Activated T-cell treated with anti-CD3 and anti-CD28 coated beads, Interleukin-2, amount 50 U/mL, for 72 hours (primary cell): ENCODE measurements at regions not wholly inside any gene's neighbourhood (a gene's known extent, or its start where the extent isn't known, plus 50 kb on each side); places are given as distances from the start of the nearest gene placed in this dataset.
"Not testable (repeated sequence)": the region's sequence is repeated elsewhere in the genome, so short reads cannot be mapped to it uniquely, and the experiment has no call there.

ENCODE experiments used
- ATAC-seq, 2 donors: fragments of 150-1000 bp; cut with Tn5 transposase; replicated peaks in 1 of 2; 2 replicates each; pipeline ENCODE4 v1.10.0; 2021; ENCODE audit warnings: moderate library complexity in 2 of 2, mild to moderate bottlenecking in 1 of 2
- DNase-seq, 2 donors: peaks; one replicate each; pipeline ENCODE4 v3.0.0; 2021 to 2022; ENCODE audit warnings: mixed read lengths in 1 of 2
- H3K27ac Mint-ChIP-seq: one replicate; pipeline ENCODE4 v1.8.0; 2022; ENCODE audit warnings: mild to moderate bottlenecking, moderate library complexity, mixed read lengths
- H3K27me3 Mint-ChIP-seq: one replicate; pipeline ENCODE4 v1.8.0; 2022; ENCODE audit warnings: low read depth, mixed read lengths
- H3K36me3 Mint-ChIP-seq, 2 donors: one replicate each; pipeline ENCODE4 v1.8.0; 2022; ENCODE audit warnings: mixed read lengths in 2 of 2, mild to moderate bottlenecking in 1 of 2; ENCODE audit not compliant: insufficient read depth in 2 of 2
- H3K4me1 Mint-ChIP-seq: one replicate; pipeline ENCODE4 v1.8.0; 2022; ENCODE audit warnings: low read depth, mixed read lengths
- H3K4me3 Mint-ChIP-seq, 2 donors: one replicate each; pipeline ENCODE4 v1.8.0; 2022; ENCODE audit warnings: mild to moderate bottlenecking in 2 of 2, mixed read lengths in 2 of 2, moderate library complexity in 2 of 2
- H3K9me3 Mint-ChIP-seq, 2 donors: one replicate each; pipeline ENCODE4 v1.8.0; 2022; ENCODE audit warnings: mixed read lengths in 2 of 2

DNA sequence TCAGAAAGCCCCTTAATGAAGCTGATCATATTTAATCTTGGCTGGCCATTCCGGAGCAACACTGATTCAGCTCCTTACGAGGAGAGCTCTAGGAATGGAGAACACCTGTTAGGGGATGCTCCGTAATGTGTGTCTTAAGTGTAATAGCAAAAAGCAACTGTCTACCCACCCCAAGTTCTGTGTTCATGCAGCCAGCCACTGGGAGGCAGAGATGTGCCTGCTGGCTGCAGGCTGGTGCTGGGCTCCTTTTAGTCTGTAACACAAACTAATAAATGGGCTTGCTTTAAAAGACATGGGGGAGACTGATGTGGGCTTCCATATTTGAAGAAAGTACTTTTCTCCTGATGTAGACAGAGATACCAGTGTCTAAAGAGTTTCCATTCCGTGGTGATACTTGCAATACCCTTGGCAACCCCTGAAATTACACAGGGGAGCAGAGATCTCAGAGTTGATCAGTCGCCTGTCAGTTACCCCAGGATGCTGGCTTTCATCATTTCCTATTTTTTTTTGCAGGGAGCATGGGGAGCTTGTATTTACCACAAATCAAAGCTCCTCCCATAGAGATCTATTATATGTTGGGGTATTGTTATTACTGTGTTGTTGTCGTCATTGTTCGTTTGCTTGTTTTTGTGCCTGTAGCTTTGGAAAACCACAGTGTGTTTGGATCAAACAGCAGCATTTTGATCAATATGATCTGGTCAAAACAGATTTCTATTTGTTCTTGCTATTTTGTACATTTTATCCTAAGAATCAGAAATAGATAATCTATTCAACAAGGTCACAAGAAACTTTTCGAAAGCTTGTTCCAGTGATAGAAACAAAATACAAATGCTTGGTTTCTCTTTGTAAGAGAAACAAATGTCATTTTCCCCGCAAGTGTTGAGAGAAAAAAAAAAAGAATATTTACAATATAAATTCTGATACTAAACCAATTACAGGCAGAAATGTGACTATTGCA, 65.8 kb downstream of the MTX3 start:
- peaks cover 7% of the 10 kb centered on the region for H3K27me3 Mint-ChIP-seq
- H3K9me3 Mint-ChIP-seq, result peaks cover 0 to 2% of the 10 kb centered on the region in 2 donors
- no peaks in the 10 kb centered on the region for H3K36me3 Mint-ChIP-seq
- DNase-seq (peak; percentile 18 to 25), ATAC-seq (peak; percentile 58 to 62)
- no peaks in the 10 kb centered on the region for H3K4me1 Mint-ChIP-seq
- H3K4me3 Mint-ChIP-seq, result no peak overlapping the region
- H3K27ac Mint-ChIP-seq, result no peak overlapping the region

- H3K27me3 Mint-ChIP-seq, result peaks cover 7% of the 10 kb centered on the region
- no peak for ATAC-seq
- no peak overlapping the region for H3K4me3 Mint-ChIP-seq
- H3K4me1 Mint-ChIP-seq, result no peaks in the 10 kb centered on the region
- H3K36me3 Mint-ChIP-seq, result no peaks in the 10 kb centered on the region
- no peak for DNase-seq
- peaks cover 0 to 6% of the 10 kb centered on the region in 2 donors for H3K9me3 Mint-ChIP-seq
- no peak overlapping the region for H3K27ac Mint-ChIP-seq
Measured at GRCh38 chr5:79923431-79923830, 67.6 kb downstream of the MTX3 start.

- Mint-ChIP-seq H3K36me3 (peaks cover 0 to 2% of the 10 kb centered on the region in 2 donors), H3K27me3 (peaks cover 7% of the 10 kb centered on the region), H3K9me3 (peaks cover 0 to 12% of the 10 kb centered on the region in 2 donors), H3K4me1 (no peaks in the 10 kb centered on the region), H3K27ac (no peak overlapping the region), H3K4me3 (no peak overlapping the region)
- no peak for DNase-seq
- ATAC-seq, result no peak
Measured at GRCh38 chr5:79922626-79923025, 68.4 kb downstream of the MTX3 start.

- H3K9me3 Mint-ChIP-seq, ATAC-seq, DNase-seq, H3K27ac Mint-ChIP-seq, H3K4me1 Mint-ChIP-seq, H3K36me3 Mint-ChIP-seq, H3K4me3 Mint-ChIP-seq: not testable (repeated sequence)
- H3K27me3 Mint-ChIP-seq, result peaks cover 19% of the 10 kb centered on the region
Measured at GRCh38 chr5:79907452-79907851, 83.6 kb downstream of the MTX3 start.

DNA sequence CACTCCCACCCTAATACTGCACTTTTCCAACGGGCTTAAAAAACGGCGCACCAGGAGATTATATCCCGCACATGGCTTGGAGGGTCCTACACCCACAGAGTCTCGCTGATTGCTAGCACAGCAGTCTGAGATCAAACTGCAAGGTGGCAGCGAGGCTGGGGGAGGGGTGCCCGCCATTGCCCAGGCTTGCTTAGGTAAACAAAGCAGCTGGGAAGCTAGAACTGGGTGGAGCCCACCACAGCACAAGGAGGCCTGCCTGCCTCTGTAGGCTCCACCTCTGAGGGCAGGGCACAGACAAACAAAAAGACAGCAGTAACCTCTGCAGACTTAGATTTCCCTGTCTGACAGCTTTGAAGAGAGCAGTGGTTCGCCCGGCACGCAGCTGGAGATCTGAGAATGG, 88.5 kb downstream of the MTX3 start:
- not testable (repeated sequence) for H3K4me3 Mint-ChIP-seq, DNase-seq, H3K9me3 Mint-ChIP-seq, H3K36me3 Mint-ChIP-seq, ATAC-seq, H3K4me1 Mint-ChIP-seq, H3K27ac Mint-ChIP-seq
- peaks cover 32% of the 10 kb centered on the region for H3K27me3 Mint-ChIP-seq

- H3K27ac Mint-ChIP-seq, result no peak overlapping the region
- H3K27me3 Mint-ChIP-seq, result peaks cover 38% of the 10 kb centered on the region
- H3K9me3 Mint-ChIP-seq, result no peaks in the 10 kb centered on the region
- no peak for DNase-seq
- H3K4me3 Mint-ChIP-seq, result no peak overlapping the region
- ATAC-seq, result no peak
- no peaks in the 10 kb centered on the region for H3K4me1 Mint-ChIP-seq
- H3K36me3 Mint-ChIP-seq, result peaks cover 0 to 5% of the 10 kb centered on the region in 2 donors
Measured at GRCh38 chr5:79901631-79902030, 89.4 kb downstream of the MTX3 start.

DNA sequence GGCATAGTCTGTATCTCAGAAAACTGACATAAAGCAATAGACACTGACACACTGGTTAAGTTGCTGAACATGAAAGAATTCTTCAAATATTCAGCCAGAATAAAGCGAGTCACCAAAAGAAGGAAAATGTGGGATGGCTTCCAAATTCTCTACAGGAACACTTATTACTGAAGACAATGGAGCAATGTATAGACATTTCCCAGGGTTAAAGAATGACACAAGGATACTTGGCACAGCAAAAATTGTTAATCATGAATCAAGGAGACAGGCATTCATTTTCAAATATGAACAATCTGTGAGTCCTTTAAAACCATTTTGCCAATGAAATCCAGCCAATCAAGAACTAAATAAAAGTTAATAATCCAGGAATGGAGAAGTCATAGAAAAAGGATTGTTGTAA, 92.5 kb downstream of the MTX3 start:
- ATAC-seq, result no peak
- no peaks in the 10 kb centered on the region for H3K9me3 Mint-ChIP-seq
- H3K27ac Mint-ChIP-seq, result no peak overlapping the region
- H3K27me3 Mint-ChIP-seq, result peaks cover 54% of the 10 kb centered on the region
- peaks cover 0 to 5% of the 10 kb centered on the region in 2 donors for H3K36me3 Mint-ChIP-seq
- no peak overlapping the region for H3K4me3 Mint-ChIP-seq
- DNase-seq, result no peak
- no peaks in the 10 kb centered on the region for H3K4me1 Mint-ChIP-seq

- no peak for DNase-seq
- Mint-ChIP-seq H3K36me3 (no peaks in the 10 kb centered on the region), H3K27ac (no peak overlapping the region), H3K4me1 (no peaks in the 10 kb centered on the region), H3K27me3 (peaks cover 67% of the 10 kb centered on the region), H3K4me3 (no peak overlapping the region), H3K9me3 (peaks cover 0 to 2% of the 10 kb centered on the region in 2 donors)
- ATAC-seq, result no peak
Measured at GRCh38 chr5:79893976-79894375, 97.1 kb downstream of the MTX3 start.

- H3K9me3 Mint-ChIP-seq, result peaks cover 0 to 2% of the 10 kb centered on the region in 2 donors
- peaks cover 67% of the 10 kb centered on the region for H3K27me3 Mint-ChIP-seq
- no peak overlapping the region for H3K4me3 Mint-ChIP-seq
- H3K4me1 Mint-ChIP-seq, result no peaks in the 10 kb centered on the region
- no peaks in the 10 kb centered on the region for H3K36me3 Mint-ChIP-seq
- no peak for DNase-seq
- H3K27ac Mint-ChIP-seq, result no peak overlapping the region
- ATAC-seq, result no peak
Measured at GRCh38 chr5:79893485-79893884, 97.6 kb downstream of the MTX3 start.

DNA sequence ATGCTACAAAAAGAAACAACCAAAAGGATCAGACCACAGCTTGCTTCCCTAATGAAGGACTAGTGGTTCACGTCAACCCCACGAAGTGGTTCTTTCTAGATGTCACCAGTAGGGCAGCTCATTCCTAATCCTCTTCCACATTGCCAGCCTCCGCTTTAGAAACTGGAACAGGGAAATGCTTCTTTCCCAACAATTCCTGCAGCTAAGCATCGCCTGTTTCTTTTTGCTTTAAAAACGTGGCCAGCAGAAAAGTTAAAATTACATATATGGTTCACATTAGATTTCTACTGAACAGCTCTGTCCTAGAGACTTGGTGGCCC, 100.2 kb downstream of the MTX3 start:
- peaks cover 2 to 4% of the 10 kb centered on the region in 2 donors for H3K9me3 Mint-ChIP-seq
- H3K27ac Mint-ChIP-seq, result no peak overlapping the region
- H3K27me3 Mint-ChIP-seq, result peaks cover 47% of the 10 kb centered on the region
- ATAC-seq (no peak), DNase-seq (no peak)
- H3K4me3 Mint-ChIP-seq, result no peak overlapping the region
- no peaks in the 10 kb centered on the region for H3K4me1 Mint-ChIP-seq
- no peaks in the 10 kb centered on the region for H3K36me3 Mint-ChIP-seq

DNA sequence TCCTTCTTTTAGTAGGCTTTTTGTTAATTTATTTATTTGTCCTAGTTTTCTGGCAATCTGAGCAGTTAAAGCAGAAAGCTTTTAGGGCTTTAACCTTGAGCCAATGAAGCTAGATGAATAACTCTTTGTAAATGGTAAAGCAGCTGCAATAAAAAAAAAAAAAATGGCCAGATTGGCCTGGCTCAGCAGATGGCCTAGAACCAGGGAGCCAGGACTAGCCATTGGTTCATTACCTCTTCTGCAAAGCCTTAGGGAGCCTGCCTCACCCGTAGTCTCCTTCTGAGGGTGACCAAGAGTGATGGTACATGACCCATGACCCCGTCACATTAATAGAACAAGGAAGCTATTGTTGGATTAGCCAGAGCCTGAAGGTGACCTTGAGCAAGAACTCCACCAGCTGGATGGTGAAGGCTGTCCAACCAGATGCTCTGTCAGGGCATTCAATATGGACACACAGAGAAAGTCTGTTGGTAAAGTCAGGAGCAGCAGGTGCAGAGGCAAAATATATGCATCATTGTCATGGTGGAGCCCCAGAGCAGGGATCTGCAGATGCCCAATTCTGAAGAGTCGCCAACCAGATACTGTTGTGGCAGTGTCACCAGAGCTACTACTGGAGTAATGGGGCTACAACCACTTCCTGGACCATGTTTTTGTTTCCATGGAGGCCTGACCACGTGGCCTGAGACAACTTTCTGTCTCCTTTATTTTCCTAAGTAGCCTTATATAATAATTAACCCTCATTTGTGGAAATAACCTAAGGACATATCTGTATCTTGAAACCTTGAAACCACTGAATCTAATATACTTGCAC, 100.7 kb downstream of the MTX3 start:
- ATAC-seq (no peak), DNase-seq (no peak)
- peaks cover 2 to 4% of the 10 kb centered on the region in 2 donors for H3K9me3 Mint-ChIP-seq
- H3K4me1 Mint-ChIP-seq, result no peaks in the 10 kb centered on the region
- H3K4me3 Mint-ChIP-seq, result no peak overlapping the region
- no peak overlapping the region for H3K27ac Mint-ChIP-seq
- H3K36me3 Mint-ChIP-seq, result no peaks in the 10 kb centered on the region
- H3K27me3 Mint-ChIP-seq, result peaks cover 41% of the 10 kb centered on the region

- H3K9me3 Mint-ChIP-seq, result peaks cover 2 to 4% of the 10 kb centered on the region in 2 donors
- H3K36me3 Mint-ChIP-seq, result no peaks in the 10 kb centered on the region
- H3K4me3 Mint-ChIP-seq, result no peak overlapping the region
Measured at GRCh38 chr5:79888643-79889042, 102.4 kb downstream of the MTX3 start.

GRCh38 chr5:79886925-79887655, 104.0 kb downstream of the MTX3 start:
- H3K27ac Mint-ChIP-seq, result no peak overlapping the region
- H3K36me3 Mint-ChIP-seq, result no peaks in the 10 kb centered on the region
- no peak for DNase-seq
- H3K4me1 Mint-ChIP-seq, result no peaks in the 10 kb centered on the region
- H3K4me3 Mint-ChIP-seq, result no peak overlapping the region
- H3K27me3 Mint-ChIP-seq, result peaks cover 10% of the 10 kb centered on the region
- ATAC-seq, result no peak
- peaks cover 0 to 4% of the 10 kb centered on the region in 2 donors for H3K9me3 Mint-ChIP-seq

More at GRCh38 chr5:79888643-79889042, 102.4 kb downstream of the MTX3 start:
- Mint-ChIP-seq H3K27ac (no peak overlapping the region), H3K27me3 (peaks cover 24% of the 10 kb centered on the region), H3K4me1 (no peaks in the 10 kb centered on the region)
- ATAC-seq (no peak), DNase-seq (no peak)
